Neural progenitor cell (in vitro differentiated cells): ENCODE measurements at regions not wholly inside any gene's neighbourhood (a gene's known extent, or its start where the extent isn't known, plus 50 kb on each side); places are given as distances from the start of the nearest gene placed in this dataset.

Experiments
- DNase-seq: peaks from one replicate; pipeline ENCODE4 v3.0.0-alpha.2; 2016; ENCODE audit warnings: low spot score
- H2AFZ ChIP-seq: fragments of 200-600 bp; sonication (generic); replicated peaks from 2 replicates; pipeline ENCODE4 v1.6.1; 2016; ENCODE audit warnings: antibody characterized with exemption
- H3F3A ChIP-seq: fragments of 200-600 bp; sonication (generic); 2 replicates; pipeline ENCODE4 v1.6.1; 2016; ENCODE audit warnings: antibody characterized with exemption, low read depth
- H3K27ac ChIP-seq: fragments of 200-600 bp; sonication (generic); 2 replicates; pipeline ENCODE4 v1.5.1; 2016; ENCODE audit warnings: mild to moderate bottlenecking
- H3K27me3 ChIP-seq: fragments of 200-600 bp; sonication (generic); 2 replicates; pipeline ENCODE4 v1.6.1; 2016; ENCODE audit warnings: mild to moderate bottlenecking, moderate library complexity
- H3K36me3 ChIP-seq: fragments of 200-600 bp; sonication (generic); 2 replicates; pipeline ENCODE4 v1.5.1; 2016
- H3K4me1 ChIP-seq: fragments of 200-600 bp; sonication (generic); 2 replicates; pipeline ENCODE4 v1.6.1; 2016; ENCODE audit warnings: mixed run types
- H3K4me2 ChIP-seq: fragments of 200-600 bp; sonication (generic); 2 replicates; pipeline ENCODE4 v1.6.1; 2016
- H3K4me3 ChIP-seq: fragments of 200-600 bp; sonication (generic); 2 replicates; pipeline ENCODE4 v1.5.1; 2016
- H3K79me2 ChIP-seq: fragments of 200-600 bp; sonication (generic); 2 replicates; pipeline ENCODE4 v1.6.1; 2016; ENCODE audit warnings: low read depth
- H3K9ac ChIP-seq: fragments of 200-600 bp; sonication (generic); 2 replicates; pipeline ENCODE4 v1.6.1; 2016
- H3K9me3 ChIP-seq: fragments of 200-600 bp; sonication (generic); 2 replicates; pipeline ENCODE4 v1.5.1; 2016; ENCODE audit warnings: low read depth
- H4K20me1 ChIP-seq: fragments of 200-600 bp; sonication (generic); 2 replicates; pipeline ENCODE4 v1.6.1; 2016; ENCODE audit warnings: low read depth
- H3K27ac Mint-ChIP-seq: 3 replicates; pipeline ENCODE4 v1.8.0; 2021; ENCODE audit warnings: mixed read lengths
- H3K27me3 Mint-ChIP-seq: 2 replicates; pipeline ENCODE4 v1.8.0; 2022; ENCODE audit warnings: low read depth, mild to moderate bottlenecking, inconsistent platforms, moderate library complexity, mixed read lengths; ENCODE audit not compliant: insufficient read depth
- H3K36me3 Mint-ChIP-seq: 3 replicates; pipeline ENCODE4 v1.8.0; 2021; ENCODE audit warnings: mixed read lengths
- H3K4me1 Mint-ChIP-seq: 3 replicates; pipeline ENCODE4 v1.8.0; 2021; ENCODE audit warnings: mixed read lengths
- H3K4me3 Mint-ChIP-seq: 3 replicates; pipeline ENCODE4 v1.8.0; 2021; ENCODE audit warnings: mild to moderate bottlenecking, moderate library complexity, mixed read lengths
- H3K9me3 Mint-ChIP-seq: 3 replicates; pipeline ENCODE4 v1.8.0; 2020; ENCODE audit warnings: mixed read lengths
- CTCF ChIP-seq: fragments of 200-600 bp; sonication (generic); IDR thresholded peaks from 2 replicates; pipeline ENCODE4 v1.5.1; 2017; ENCODE audit warnings: antibody characterized with exemption, mild to moderate bottlenecking
- EZH2 ChIP-seq: fragments of 200-600 bp; sonication (generic); IDR thresholded peaks from 2 replicates; pipeline ENCODE4 v1.6.1; 2017; ENCODE audit warnings: antibody characterized with exemption, mild to moderate bottlenecking, moderate library complexity
- EZH2phosphoT487 ChIP-seq: fragments of 200-600 bp; sonication (generic); IDR thresholded peaks from 2 replicates; pipeline ENCODE4 v1.6.1; 2017; ENCODE audit warnings: antibody characterized with exemption

GRCh38 chr4:52371841-52372240 lies 287.3 kb downstream of the USP46 start:
- no peak for TF ChIP-seq EZH2phosphoT487
- TF ChIP-seq EZH2: no peak
- TF ChIP-seq CTCF: no peak
- Histone ChIP-seq H3K36me3 (no peaks in the 10 kb centered on the region), H3K9ac (no peak overlapping the region), H3F3A (no peaks in the 10 kb centered on the region), H4K20me1 (no peaks in the 10 kb centered on the region), H3K4me1 (no peaks in the 10 kb centered on the region), H3K27ac (no peak overlapping the region), H2AFZ (no peak overlapping the region), H3K4me2 (no peak overlapping the region), H3K9me3 (no peaks in the 10 kb centered on the region), H3K4me3 (no peak overlapping the region), H3K27me3 (no peaks in the 10 kb centered on the region), H3K79me2 (no peaks in the 10 kb centered on the region)
- H3K27me3 Mint-ChIP-seq: peaks cover 6% of the 10 kb centered on the region
- H3K36me3 Mint-ChIP-seq: no peaks in the 10 kb centered on the region
- DNase-seq: no peak
- no peaks in the 10 kb centered on the region for H3K9me3 Mint-ChIP-seq
- H3K27ac Mint-ChIP-seq: no peak overlapping the region
- H3K4me1 Mint-ChIP-seq: peaks cover 7% of the 10 kb centered on the region
- no peak overlapping the region for H3K4me3 Mint-ChIP-seq

DNA sequence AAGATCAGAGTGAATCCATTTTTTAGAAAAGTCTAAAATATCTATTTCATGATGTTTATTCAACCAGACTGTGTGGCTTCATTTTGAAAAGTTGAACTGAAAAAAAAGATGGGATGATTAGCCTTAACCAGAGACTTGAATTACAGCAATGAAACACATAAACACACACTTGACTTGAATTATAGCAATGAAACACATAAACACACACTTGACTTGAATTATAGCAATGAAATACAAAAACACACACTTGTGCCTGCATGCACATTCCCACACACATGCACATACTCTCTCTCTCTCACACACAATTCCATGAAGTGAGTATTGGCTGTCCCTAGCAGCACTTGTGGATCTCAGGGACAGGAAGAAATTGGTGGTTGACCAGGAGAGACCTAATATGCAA lies 286.8 kb downstream of the USP46 start:
- Histone ChIP-seq H3K27me3 (no peaks in the 10 kb centered on the region), H4K20me1 (no peaks in the 10 kb centered on the region), H3K36me3 (no peaks in the 10 kb centered on the region), H3K9me3 (no peaks in the 10 kb centered on the region), H3K9ac (no peak overlapping the region), H3K4me1 (peaks cover 2% of the 10 kb centered on the region), H3K4me3 (no peak overlapping the region), H3K79me2 (no peaks in the 10 kb centered on the region), H2AFZ (no peak overlapping the region), H3K27ac (no peak overlapping the region), H3K4me2 (no peak overlapping the region), H3F3A (peaks cover 4% of the 10 kb centered on the region)
- TF ChIP-seq CTCF (no peak), EZH2 (no peak), EZH2phosphoT487 (no peak)
- no peak overlapping the region for H3K27ac Mint-ChIP-seq
- peaks cover 6% of the 10 kb centered on the region for H3K27me3 Mint-ChIP-seq
- no peaks in the 10 kb centered on the region for H3K9me3 Mint-ChIP-seq
- DNase-seq: no peak
- H3K36me3 Mint-ChIP-seq: no peaks in the 10 kb centered on the region
- no peak overlapping the region for H3K4me3 Mint-ChIP-seq
- peaks cover 9% of the 10 kb centered on the region for H3K4me1 Mint-ChIP-seq

DNA sequence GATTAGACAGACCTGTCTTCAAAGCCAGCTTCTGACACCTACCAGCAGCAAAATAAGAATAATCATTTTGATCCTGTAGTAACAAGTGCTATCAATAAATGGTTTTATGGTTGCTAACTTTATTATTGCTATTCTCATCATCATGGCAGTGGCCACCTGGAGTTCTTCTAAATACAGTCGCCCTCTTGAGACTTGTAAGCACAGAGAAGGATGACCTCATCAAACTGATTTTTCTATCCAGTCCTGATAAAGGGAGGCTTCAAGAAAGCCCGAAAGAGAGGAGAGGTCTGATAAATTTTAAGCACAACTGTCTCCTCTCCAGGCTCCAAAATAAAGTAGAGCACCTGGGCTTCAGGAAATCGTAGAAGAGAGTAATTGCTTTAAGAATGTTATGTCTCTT lies 286.4 kb downstream of the USP46 start:
- H3K4me1 ChIP-seq: peaks cover 7% of the 10 kb centered on the region
- H3K4me3 ChIP-seq: no peak overlapping the region
- H3K27ac Mint-ChIP-seq: no peak overlapping the region
- no peak overlapping the region for H3K27ac ChIP-seq
- H3K4me2 ChIP-seq: no peak overlapping the region
- TF ChIP-seq CTCF (no peak), EZH2phosphoT487 (no peak), EZH2 (no peak)
- no peak for DNase-seq
- no peaks in the 10 kb centered on the region for H3K27me3 ChIP-seq
- H3K27me3 Mint-ChIP-seq: peaks cover 6% of the 10 kb centered on the region
- H3F3A ChIP-seq: peaks cover 8% of the 10 kb centered on the region
- no peaks in the 10 kb centered on the region for H3K36me3 Mint-ChIP-seq
- no peaks in the 10 kb centered on the region for H4K20me1 ChIP-seq
- no peaks in the 10 kb centered on the region for H3K36me3 ChIP-seq
- no peak overlapping the region for H3K4me3 Mint-ChIP-seq
- no peak overlapping the region for H2AFZ ChIP-seq
- no peaks in the 10 kb centered on the region for H3K9me3 ChIP-seq
- H3K79me2 ChIP-seq: no peaks in the 10 kb centered on the region
- no peaks in the 10 kb centered on the region for H3K9me3 Mint-ChIP-seq
- peaks cover 9% of the 10 kb centered on the region for H3K4me1 Mint-ChIP-seq
- no peak overlapping the region for H3K9ac ChIP-seq

GRCh38 chr4:52373650-52374049 lies 285.5 kb downstream of the USP46 start:
- Histone ChIP-seq H2AFZ (no peak overlapping the region), H3K4me2 (no peak overlapping the region), H3K4me1 (peaks cover 7% of the 10 kb centered on the region), H3F3A (peaks cover 8% of the 10 kb centered on the region), H3K27ac (no peak overlapping the region), H3K79me2 (no peaks in the 10 kb centered on the region), H4K20me1 (no peaks in the 10 kb centered on the region), H3K4me3 (no peak overlapping the region), H3K27me3 (no peaks in the 10 kb centered on the region), H3K9me3 (no peaks in the 10 kb centered on the region), H3K9ac (no peak overlapping the region), H3K36me3 (no peaks in the 10 kb centered on the region)
- TF ChIP-seq EZH2: no peak
- TF ChIP-seq CTCF: no peak
- no peak for TF ChIP-seq EZH2phosphoT487
- peaks cover 9% of the 10 kb centered on the region for H3K4me1 Mint-ChIP-seq
- H3K9me3 Mint-ChIP-seq: no peaks in the 10 kb centered on the region
- H3K27ac Mint-ChIP-seq: no peak overlapping the region
- no peaks in the 10 kb centered on the region for H3K36me3 Mint-ChIP-seq
- peaks cover 6% of the 10 kb centered on the region for H3K27me3 Mint-ChIP-seq
- DNase-seq: no peak
- no peak overlapping the region for H3K4me3 Mint-ChIP-seq
